HepG2 (cell line): ENCODE measurements at regions not wholly inside any gene's neighbourhood (a gene's known extent, or its start where the extent isn't known, plus 50 kb on each side); places are given as distances from the start of the nearest gene placed in this dataset.

Experiments used
- ATAC-seq: fragments of 200-7000 bp; cut with Tn5 transposase; 3 replicates; pipeline ENCODE4 v1.9.1; 2020; ENCODE audit warnings: mild to moderate bottlenecking, moderate library complexity
- BruUV-seq: library from RNA; stranded (reverse); fragments of 400-500 nt; replicated peaks from 2 replicates; lab custom pipeline; 2021; lab: Mats Ljungman, UMichigan
- CTCF ChIA-PET: fragments of 300-600 bp; formaldehyde crosslinking; extraction: SDS; loops from one replicate; lab custom pipeline; 2021; ENCODE audit warnings: low total read pairs, inconsistent platforms, low intra/inter-chr PET ratio; lab: Yijun Ruan, JAX
- POLR2A ChIA-PET: fragments of 350-600 bp; sonication (Branson Sonifier 250); formaldehyde crosslinking; loops from one replicate; lab custom pipeline; 2020; ENCODE audit warnings: antibody characterized with exemption, inconsistent platforms; lab: Yijun Ruan, JAX
- DNase-seq: peaks from one replicate; pipeline ENCODE4 v3.0.0-alpha.2; 2015; ENCODE audit warnings: low spot score
- FAIRE-seq: peaks from 3 replicates; lab custom pipeline; 2011; peaks lifted over from hg19 to GRCh38; lab: Jason Lieb, UNC
- H2AFZ ChIP-seq: one replicate; pipeline ENCODE4 v1.6.1; 2011; ENCODE audit warnings: low read length, inconsistent platforms
- H3K27ac ChIP-seq: fragments of 300-600 bp; 3 replicates; pipeline ENCODE4 v1.8.0; 2011; ENCODE audit warnings: mixed run types, mild to moderate bottlenecking, mixed read lengths, low read length, inconsistent platforms; ENCODE audit not compliant: insufficient read depth; ENCODE audit errors: extremely low read length
- H3K27me3 ChIP-seq, 2 experiments: fragments of 200-600 bp in 1 of 2; 2 replicates in 1 of 2; 3 replicates in 1 of 2; pipeline versions ENCODE4 v1.6.0 to v1.8.0; 2011; ENCODE audit warnings: low read length in 2 of 2, mild to moderate bottlenecking in 2 of 2, moderate library complexity in 2 of 2, inconsistent platforms in 1 of 2; ENCODE audit not compliant: insufficient read depth in 2 of 2, control insufficient read depth in 1 of 2
- H3K36me3 ChIP-seq, 2 experiments: fragments of 200-600 bp in 1 of 2; replicated peaks in 1 of 2; 2 replicates in 1 of 2; 3 replicates in 1 of 2; pipeline versions ENCODE4 v1.5.1 to v1.8.0; 2011; ENCODE audit warnings: low read length in 2 of 2, inconsistent platforms in 1 of 2; ENCODE audit not compliant: insufficient read depth in 2 of 2, control insufficient read depth in 1 of 2
- H3K4me1 ChIP-seq: 2 replicates; pipeline ENCODE4 v1.5.1; 2012; ENCODE audit warnings: low read length, inconsistent platforms; ENCODE audit not compliant: insufficient read depth
- H3K4me2 ChIP-seq: 2 replicates; pipeline ENCODE4 v1.6.0; 2011; ENCODE audit warnings: low read depth, low read length, inconsistent platforms
- H3K4me3 ChIP-seq, 3 experiments: fragments of 200-600 bp in 1 of 3; sonication (generic), shearing (Covaris generic) in 1 of 3; replicated peaks in 1 of 3; 2 replicates each; pipeline ENCODE4 v1.5.1; 2011 to 2016; ENCODE audit warnings: low read length in 3 of 3, inconsistent platforms in 2 of 3, low read depth in 2 of 3, mild to moderate bottlenecking in 2 of 3, control low read depth in 1 of 3, mixed read lengths in 1 of 3; ENCODE audit not compliant: insufficient read depth in 1 of 3
- H3K79me2 ChIP-seq: one replicate; pipeline ENCODE4 v1.6.1; 2011; ENCODE audit warnings: low read length, inconsistent platforms; ENCODE audit not compliant: insufficient read depth
- H3K9ac ChIP-seq: 2 replicates; pipeline ENCODE4 v1.6.0; 2011; ENCODE audit warnings: mild to moderate bottlenecking, low read depth, low read length, inconsistent platforms; ENCODE audit not compliant: insufficient read depth
- H3K9me3 ChIP-seq: 2 replicates; pipeline ENCODE4 v1.5.1; 2012; ENCODE audit warnings: mild to moderate bottlenecking, low read length
- H4K20me1 ChIP-seq: 2 replicates; pipeline ENCODE4 v1.6.0; 2011; ENCODE audit warnings: inconsistent platforms, mild to moderate bottlenecking, low read length, moderate library complexity; ENCODE audit not compliant: insufficient read depth
- CEBPZ ChIP-seq: IDR thresholded peaks from 2 replicates; pipeline ENCODE4 v1.6.1; 2012; ENCODE audit warnings: low read length, improper control_type of control experiment
- KDM5B ChIP-seq: sonication (generic); formaldehyde crosslinking; IDR thresholded peaks from 2 replicates; pipeline ENCODE4 v1.4.0; 2020; ENCODE audit warnings: missing genetic modification reagents, mild to moderate bottlenecking, borderline replicate concordance
- PTBP1 ChIP-seq: fragments of 200-400 bp; formaldehyde crosslinking; IDR thresholded peaks from 2 replicates; pipeline ENCODE4 v1.6.1; 2018; ENCODE audit warnings: low read length, low read depth; ENCODE audit not compliant: poor library complexity, severe bottlenecking
- SNAPC2 ChIP-seq: sonication (generic); formaldehyde crosslinking; IDR thresholded peaks from 2 replicates; pipeline ENCODE4 v1.8.1; 2022; ENCODE audit warnings: mild to moderate bottlenecking, missing genetic modification reagents
- SOX5 ChIP-seq: IDR thresholded peaks from 2 replicates; pipeline ENCODE4 v1.6.1; 2016; ENCODE audit warnings: borderline replicate concordance
- SP1 ChIP-seq, 2 experiments: fragments of 450-650 bp in 1 of 2; sonication (generic) in 1 of 2; formaldehyde crosslinking in 1 of 2; IDR thresholded peaks; 2 replicates each; pipeline versions ENCODE4 v1.4.0 to v1.6.1; 2016 to 2020; ENCODE audit warnings: missing genetic modification reagents in 1 of 2
- TARDBP ChIP-seq: sonication (generic); formaldehyde crosslinking; IDR thresholded peaks from 2 replicates; pipeline ENCODE4 v1.8.0; 2022; ENCODE audit warnings: mild to moderate bottlenecking, missing genetic modification reagents
- TP53 ChIP-seq: sonication (generic); formaldehyde crosslinking; conservative IDR thresholded peaks from 2 replicates; pipeline ENCODE4 v1.4.0; 2020; ENCODE audit warnings: missing genetic modification reagents
- UBTF ChIP-seq: sonication (generic); formaldehyde crosslinking; IDR thresholded peaks from 2 replicates; pipeline ENCODE4 v1.4.0; 2020; ENCODE audit warnings: mild to moderate bottlenecking, missing genetic modification reagents
- ZHX1 ChIP-seq: sonication (generic); formaldehyde crosslinking; IDR thresholded peaks from 2 replicates; pipeline ENCODE4 v1.8.1; 2022; ENCODE audit warnings: low read depth, mild to moderate bottlenecking, missing genetic modification reagents
- ZNF24 ChIP-seq: fragments of 450-650 bp; IDR thresholded peaks from 2 replicates; pipeline ENCODE4 v1.6.1; 2017; ENCODE audit warnings: antibody characterized with exemption, mild to moderate bottlenecking
- ZSCAN30 ChIP-seq: sonication (generic); formaldehyde crosslinking; IDR thresholded peaks from 2 replicates; pipeline ENCODE4 v1.5.0; 2020; ENCODE audit warnings: mild to moderate bottlenecking, missing genetic modification reagents
- ZSCAN5A ChIP-seq: sonication (generic); formaldehyde crosslinking; IDR thresholded peaks from 2 replicates; pipeline ENCODE4 v1.8.0; 2022; ENCODE audit warnings: mild to moderate bottlenecking, missing genetic modification reagents, borderline replicate concordance
- WGBS: methylation state at CpG from one replicate; pipeline ENCODE4 v1.1.6; 2017; ENCODE audit warnings: low lambda C conversion rate; 5-methylcytosine and 5-hydroxymethylcytosine counted together
- in situ Hi-C: cut with HindIII; loops from 2 replicates; pipeline ENCODE4 v1.10.0; 2017; ENCODE audit warnings: low pct_unique_long_range_greater_than_20kb; ENCODE audit not compliant: extremely low pct_ligation_motif_present
- intact Hi-C: fragments of 100-400 bp; cut with micrococcal nuclease; formaldehyde crosslinking; loops from one replicate; pipeline ENCODE4 v1.10.0; 2022; ENCODE audit not compliant: unreplicated experiment

- ChIA-PET POLR2A (no interaction called here), CTCF (no interaction called here)
- no peaks in the 10 kb centered on the region for H4K20me1 ChIP-seq
- no peak for DNase-seq
- H3K36me3 ChIP-seq: no peaks in the 10 kb centered on the region
- FAIRE-seq: no peak
- H3K9me3 ChIP-seq: no peaks in the 10 kb centered on the region
- H3K79me2 ChIP-seq: no peaks in the 10 kb centered on the region
- no TSS peak for BruUV-seq
- no peaks in the 10 kb centered on the region for H3K4me1 ChIP-seq
- in situ Hi-C loops: no loop called here
- no peak overlapping the region for H3K4me3 ChIP-seq
- no peak for ATAC-seq
- H3K4me2 ChIP-seq: no peak overlapping the region
- intact Hi-C loops: no loop called here
- H3K9ac ChIP-seq: no peak overlapping the region
- no peak overlapping the region for H3K27ac ChIP-seq
- H3K27me3 ChIP-seq: no peaks in the 10 kb centered on the region
- 37% methylated on average over 5 of the region's 5 CpGs for WGBS
- H2AFZ ChIP-seq: no peak overlapping the region
- TF ChIP-seq ZSCAN30 (CRISPR knock-in tag) (no peak), ZHX1 (CRISPR knock-in tag) (no peak), PTBP1 (no peak), SNAPC2 (no peak), KDM5B (no peak), ZNF24 (no peak), SP1 (IDR thresholded peaks at IDR 0.05) (no peak), SP1 (CRISPR knock-in tag; IDR thresholded peaks at IDR 0.05) (no peak), TARDBP (CRISPR knock-in tag) (no peak), CEBPZ (no peak), UBTF (CRISPR knock-in tag) (no peak), TP53 (no peak), ZSCAN5A (no peak), SOX5 (no peak)
These were observed 73.0 kb upstream of the SIPA1L2 start for GRCh38 chr1:232702911-232703310.
